GM18507 (cell line): ENCODE measurements at regions not wholly inside any gene's neighbourhood (a gene's known extent, or its start where the extent isn't known, plus 50 kb on each side); places are given as distances from the start of the nearest gene placed in this dataset.
"Not testable (repeated sequence)": the region's sequence is repeated elsewhere in the genome, so short reads cannot be mapped to it uniquely, and the experiment has no call there.

Source experiments
- DNase-seq: peaks from one replicate; pipeline ENCODE4 v3.0.0; 2011; ENCODE audit warnings: low read depth; ENCODE audit not compliant: insufficient read length; ENCODE audit errors: extremely low spot score
- FAIRE-seq: peaks from 2 replicates; lab custom pipeline; 2011; peaks lifted over from hg19 to GRCh38; lab: Jason Lieb, UNC

GRCh38 chr16:65619606-65620005 lies 497.7 kb upstream of the CDH11 start:
- DNase-seq (no peak), FAIRE-seq (no peak)

- FAIRE-seq, result no peak
Measured at GRCh38 chr16:65618931-65619330, 497.1 kb upstream of the CDH11 start.

GRCh38 chr16:65618333-65618732 lies 496.5 kb upstream of the CDH11 start:
- DNase-seq (no peak), FAIRE-seq (no peak)

More at GRCh38 chr16:65618931-65619330, 497.1 kb upstream of the CDH11 start:
- no peak for DNase-seq

- no peak for DNase-seq
- no peak for FAIRE-seq
Measured at GRCh38 chr16:65617421-65617820, 495.6 kb upstream of the CDH11 start.

GRCh38 chr16:65608455-65608854 lies 486.6 kb upstream of the CDH11 start:
- FAIRE-seq (no peak), DNase-seq (no peak)

- FAIRE-seq, result no peak
- DNase-seq, result no peak
Measured at GRCh38 chr16:65604771-65605170, 482.9 kb upstream of the CDH11 start.

GRCh38 chr16:65601781-65602180 lies 479.9 kb upstream of the CDH11 start:
- no peak for FAIRE-seq
- DNase-seq, result no peak

- no peak for DNase-seq
- FAIRE-seq, result no peak
Measured at GRCh38 chr16:65600629-65601028, 478.8 kb upstream of the CDH11 start.

- DNase-seq (no peak), FAIRE-seq (no peak)
Measured at GRCh38 chr16:65600046-65600445, 478.2 kb upstream of the CDH11 start.

GRCh38 chr16:65598621-65599020 lies 476.8 kb upstream of the CDH11 start:
- DNase-seq (no peak), FAIRE-seq (no peak)

GRCh38 chr16:65583498-65583897 lies 461.6 kb upstream of the CDH11 start:
- no peak for DNase-seq
- FAIRE-seq, result no peak

- FAIRE-seq (no peak), DNase-seq (no peak)
Measured at GRCh38 chr16:65579050-65579449, 457.2 kb upstream of the CDH11 start.

GRCh38 chr16:65576631-65577030 lies 454.8 kb upstream of the CDH11 start:
- DNase-seq (no peak), FAIRE-seq (no peak)

GRCh38 chr16:65576139-65576538 lies 454.3 kb upstream of the CDH11 start:
- no peak for DNase-seq
- no peak for FAIRE-seq

GRCh38 chr16:65574326-65574966 lies 452.6 kb upstream of the CDH11 start:
- no peak for FAIRE-seq
- no peak for DNase-seq

- DNase-seq (no peak), FAIRE-seq (no peak)
Measured at GRCh38 chr16:65572156-65572555, 450.3 kb upstream of the CDH11 start.

- FAIRE-seq, result no peak
- DNase-seq, result no peak
Measured at GRCh38 chr16:65570261-65570660, 448.4 kb upstream of the CDH11 start.

GRCh38 chr16:65559846-65560245 lies 438.0 kb upstream of the CDH11 start:
- no peak for FAIRE-seq
- DNase-seq, result no peak

- DNase-seq, FAIRE-seq: not testable (repeated sequence)
Measured at GRCh38 chr16:65549689-65550088, 427.8 kb upstream of the CDH11 start.

- no peak for FAIRE-seq
- no peak for DNase-seq
Measured at GRCh38 chr16:65548470-65548869, 426.6 kb upstream of the CDH11 start.

- FAIRE-seq (no peak), DNase-seq (no peak)
Measured at GRCh38 chr16:65547772-65548446, 426.0 kb upstream of the CDH11 start.
